ENCODE measurements at regions not wholly inside any gene's neighbourhood (a gene's known extent, or its start where the extent isn't known, plus 50 kb on each side); places are given as distances from the start of the nearest gene placed in this dataset.

DNA sequence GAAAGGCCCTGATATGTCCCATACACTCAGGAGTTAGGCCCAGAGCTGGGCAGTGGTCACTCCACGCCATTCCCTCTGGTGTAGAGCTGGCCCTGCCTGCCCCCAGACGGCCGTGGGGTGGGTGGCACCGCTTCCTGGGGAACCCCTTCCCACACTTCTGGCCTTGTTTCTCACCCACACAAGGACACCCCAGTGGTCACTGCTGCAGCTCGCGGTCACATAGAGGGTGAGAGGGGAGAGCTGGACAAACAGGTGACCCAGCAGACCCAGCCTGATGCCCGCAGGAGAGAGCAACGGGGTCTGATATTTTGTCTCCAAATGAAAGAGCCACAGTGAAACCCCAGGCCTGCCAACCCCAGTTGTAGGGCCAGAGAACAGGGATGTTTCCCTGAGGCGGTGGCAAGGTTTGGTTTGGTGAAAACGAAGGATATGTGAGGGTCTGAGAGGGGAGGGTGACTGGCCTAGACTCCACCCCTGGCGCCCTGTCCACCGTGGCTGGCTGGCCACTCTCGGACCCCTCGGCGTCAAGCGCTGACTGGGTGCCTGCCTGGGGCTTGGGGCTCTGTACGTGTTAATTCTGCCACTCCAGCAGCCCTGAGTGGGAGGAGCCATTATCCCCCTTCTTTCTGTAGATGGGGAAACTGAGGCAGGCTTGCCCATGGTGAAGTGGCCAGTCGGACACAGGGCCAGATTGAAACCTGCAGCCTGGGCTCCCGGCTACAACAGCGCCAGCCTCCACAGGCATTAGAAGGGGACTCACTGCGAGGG is 71.0 kb upstream of the PPARA start:
- no peak for DNase-seq

GRCh38 chr22:46079861-46080821 is 70.2 kb upstream of the PPARA start:
- DNase-seq, result no peak

- no peak for DNase-seq
Observed at GRCh38 chr22:46081036-46081830, 69.1 kb upstream of the PPARA start.

DNA sequence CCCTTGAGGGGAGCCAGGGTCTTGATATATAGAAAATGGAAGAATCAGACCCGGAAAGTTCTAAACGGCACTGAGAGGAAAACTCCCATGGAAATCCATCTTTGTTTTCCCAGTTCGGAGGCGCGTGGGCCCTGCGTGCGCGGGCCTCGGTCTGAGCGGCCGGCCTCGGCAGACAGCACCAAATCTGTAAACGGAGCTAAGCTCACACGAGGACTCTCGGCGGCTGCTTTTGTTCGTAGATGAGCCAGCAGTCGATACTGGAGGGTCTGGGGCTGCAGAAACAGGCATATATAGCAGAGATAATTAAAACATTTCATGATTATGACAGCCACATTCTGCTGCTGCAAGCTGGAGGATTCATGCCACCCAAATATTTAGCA is 68.5 kb upstream of the PPARA start:
- no peak for DNase-seq

DNA sequence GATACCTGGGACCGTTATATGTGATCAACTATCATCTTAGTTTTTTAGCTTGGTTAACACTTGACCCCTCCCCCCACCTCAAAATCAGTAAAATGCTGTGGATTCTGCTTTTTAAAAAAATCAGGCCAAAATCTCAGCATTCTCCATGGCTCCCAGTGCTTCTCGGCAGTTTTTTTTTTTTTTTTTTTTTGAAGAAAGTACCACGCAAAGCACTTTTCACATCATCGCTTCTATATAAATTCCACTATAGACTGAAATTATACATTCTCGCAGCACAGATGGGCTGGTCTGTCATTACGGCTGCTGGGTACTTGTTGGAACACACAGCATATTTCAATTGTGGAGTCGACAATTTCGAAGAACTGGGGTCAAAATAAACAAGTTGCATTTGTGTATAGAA is 67.7 kb upstream of the PPARA start:
- no peak for DNase-seq

DNA sequence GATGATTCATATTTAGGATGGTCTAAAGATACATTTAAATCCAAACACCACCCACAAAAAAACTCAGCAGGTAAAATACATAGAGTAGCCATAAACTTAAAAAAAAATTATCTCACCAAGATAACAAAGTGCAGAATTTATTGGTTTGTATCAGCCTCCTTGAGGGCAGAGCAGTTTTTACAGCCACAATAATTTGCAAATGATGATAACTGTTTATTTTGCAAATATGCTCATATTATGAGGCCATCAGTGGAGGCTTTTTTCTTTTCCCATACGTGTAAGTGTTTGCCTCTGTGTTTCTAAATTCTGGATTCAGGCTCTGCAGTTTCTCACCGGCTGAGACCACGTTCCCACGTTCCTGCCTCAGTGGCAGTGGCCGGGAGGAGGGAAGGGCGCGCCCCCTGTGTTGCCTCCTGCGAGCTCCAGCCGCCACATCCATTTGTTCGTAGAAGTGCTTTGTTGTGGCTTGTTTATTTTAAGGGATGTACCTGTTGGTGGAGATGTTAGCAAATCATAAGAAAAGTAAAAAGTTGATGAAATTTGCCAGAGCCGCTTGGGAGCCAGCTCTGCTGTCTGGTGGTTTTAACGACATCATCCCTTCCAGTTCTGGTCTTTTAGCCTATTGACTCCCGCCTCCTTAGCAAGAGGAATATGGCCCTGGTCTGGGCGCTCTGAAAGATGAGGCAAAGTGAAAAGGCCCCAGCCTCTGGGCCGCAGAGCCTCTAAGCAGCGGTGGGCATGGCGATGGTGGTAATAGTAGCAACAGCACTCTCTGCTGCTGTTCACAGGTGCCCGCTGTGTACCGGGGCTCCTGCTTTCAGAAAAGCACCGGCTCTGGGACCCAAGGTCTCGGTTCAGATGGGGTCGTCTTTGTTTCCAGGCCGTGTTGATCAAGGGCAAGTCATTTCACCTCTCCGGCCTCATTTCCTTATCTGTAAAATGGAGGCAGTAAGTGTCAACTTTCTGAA is 66.7 kb upstream of the PPARA start:
- DNase-seq, result no peak

DNA sequence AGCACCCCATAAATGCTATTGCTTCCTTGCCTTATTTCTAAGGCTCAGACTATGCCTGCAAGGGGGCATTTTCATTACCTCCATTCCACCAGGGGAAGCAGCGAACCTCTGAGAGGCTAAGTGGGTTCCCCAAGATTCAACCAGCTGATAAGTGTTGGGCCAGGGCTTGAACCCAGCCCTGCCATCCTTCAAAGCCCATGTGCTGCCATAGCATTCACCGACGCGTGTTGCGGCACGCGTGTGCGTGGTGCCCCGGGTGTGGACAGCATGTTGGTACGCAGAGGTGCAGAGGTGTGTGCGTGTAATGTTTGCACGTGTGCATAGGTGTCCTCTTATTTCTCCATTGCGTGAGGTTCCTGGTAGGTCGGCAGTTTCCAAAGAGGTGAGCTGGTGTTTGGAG is 66.0 kb upstream of the PPARA start:
- no peak for DNase-seq

GRCh38 chr22:46084943-46085827 is 65.1 kb upstream of the PPARA start:
- no peak for DNase-seq

DNA sequence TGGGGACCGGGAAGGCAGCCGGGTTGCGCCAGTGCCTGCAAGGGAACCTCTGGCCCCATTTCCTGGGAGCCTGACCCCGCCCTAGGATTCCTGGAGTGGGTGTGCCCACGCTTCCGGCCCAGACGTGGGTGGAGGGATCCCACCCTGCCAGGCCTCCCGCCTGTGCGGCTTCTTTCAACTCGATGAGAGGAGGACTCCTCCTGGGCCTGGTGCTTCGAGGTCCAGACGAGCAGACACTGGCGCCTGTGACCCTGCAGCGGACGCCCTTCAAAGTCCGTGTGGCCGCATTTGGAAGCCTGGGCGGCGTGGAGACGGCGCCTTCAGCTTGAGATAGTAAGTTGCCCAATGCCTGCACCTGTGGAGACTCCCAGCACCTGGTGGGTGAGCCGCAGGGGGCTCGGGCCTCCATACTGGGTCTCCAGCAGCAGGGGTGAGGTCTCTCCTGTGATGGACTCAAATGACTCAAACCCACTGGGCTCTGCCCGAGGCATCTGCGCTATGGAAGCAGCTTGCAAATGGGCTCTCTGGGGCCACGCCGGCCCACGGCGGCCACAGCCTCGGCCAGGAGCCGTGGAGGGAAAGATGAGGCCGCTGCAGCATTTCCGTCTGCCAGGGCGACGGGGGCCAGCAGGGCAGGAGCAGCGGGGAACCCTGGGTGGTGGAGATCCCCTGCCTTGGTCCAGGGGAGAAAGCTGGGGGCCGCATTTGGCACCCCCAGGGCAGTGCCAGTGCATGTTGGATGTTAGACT is 64.3 kb upstream of the PPARA start:
- DNase-seq, result no peak

- no peak for DNase-seq
Observed at GRCh38 chr22:46086577-46087335, 63.6 kb upstream of the PPARA start.

- DNase-seq, result no peak
Observed at GRCh38 chr22:46087336-46087690, 63.0 kb upstream of the PPARA start.

GRCh38 chr22:46087816-46088277 is 62.5 kb upstream of the PPARA start:
- DNase-seq, result no peak

- DNase-seq, result no peak
Observed at GRCh38 chr22:46088541-46089311, 61.6 kb upstream of the PPARA start.

DNA sequence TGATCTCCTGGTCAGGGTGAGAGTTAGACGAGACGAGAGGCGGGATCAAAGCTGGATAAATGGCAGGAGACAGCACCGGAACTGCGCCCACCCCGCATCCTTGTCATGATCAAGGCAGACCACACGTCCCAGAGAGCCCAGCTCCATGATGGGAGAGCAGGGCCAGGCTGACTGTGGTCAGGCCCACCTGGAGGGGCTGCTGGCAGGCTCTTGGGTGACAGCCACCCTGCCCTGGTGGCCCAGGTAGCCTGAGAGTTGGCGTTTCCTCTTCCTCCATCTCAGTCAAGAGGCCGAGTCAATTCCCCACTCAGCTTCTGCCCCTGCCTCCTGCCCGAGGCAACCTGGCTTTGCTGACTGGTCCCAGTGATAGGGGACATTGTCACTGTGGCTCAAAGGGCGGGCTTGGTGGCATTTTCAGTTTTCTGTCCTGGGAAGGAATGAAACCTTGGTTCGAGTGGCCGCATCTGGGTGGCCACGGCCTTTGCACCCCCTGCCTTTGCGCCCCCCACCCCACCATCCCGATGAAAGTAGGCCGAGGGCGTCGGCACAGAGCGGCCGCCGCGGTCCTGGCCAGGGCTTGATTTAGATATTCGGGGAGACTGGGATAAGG is 60.8 kb upstream of the PPARA start:
- no peak for DNase-seq

GRCh38 chr22:46090036-46090591 is 60.2 kb upstream of the PPARA start:
- DNase-seq, result no peak

GRCh38 chr22:46090631-46091201 is 59.6 kb upstream of the PPARA start:
- DNase-seq, result no peak

- DNase-seq, result no peak
Observed at GRCh38 chr22:46091277-46091977, 58.9 kb upstream of the PPARA start.
